ENCODE measurements at regions not wholly inside any gene's neighbourhood (a gene's known extent, or its start where the extent isn't known, plus 50 kb on each side); places are given as distances from the start of the nearest gene placed in this dataset.
"Not testable (repeated sequence)": the region's sequence is repeated elsewhere in the genome, so short reads cannot be mapped to it uniquely, and the experiment has no call there.

- DNase-seq (ENCODE audit: extremely low read depth in 1 of 2, low read depth in 1 of 2) = no peak
These were observed 570.5 kb downstream of the PTPRU start for GRCh38 chr1:29806646-29807319.

- no peak for DNase-seq (ENCODE audit: extremely low read depth in 1 of 2, low read depth in 1 of 2)
These were observed 569.5 kb downstream of the PTPRU start for GRCh38 chr1:29805896-29806160.

GRCh38 chr1:29805122-29805895 lies 569.0 kb downstream of the PTPRU start:
- DNase-seq (ENCODE audit: extremely low read depth in 1 of 2, low read depth in 1 of 2) = no peak

DNA sequence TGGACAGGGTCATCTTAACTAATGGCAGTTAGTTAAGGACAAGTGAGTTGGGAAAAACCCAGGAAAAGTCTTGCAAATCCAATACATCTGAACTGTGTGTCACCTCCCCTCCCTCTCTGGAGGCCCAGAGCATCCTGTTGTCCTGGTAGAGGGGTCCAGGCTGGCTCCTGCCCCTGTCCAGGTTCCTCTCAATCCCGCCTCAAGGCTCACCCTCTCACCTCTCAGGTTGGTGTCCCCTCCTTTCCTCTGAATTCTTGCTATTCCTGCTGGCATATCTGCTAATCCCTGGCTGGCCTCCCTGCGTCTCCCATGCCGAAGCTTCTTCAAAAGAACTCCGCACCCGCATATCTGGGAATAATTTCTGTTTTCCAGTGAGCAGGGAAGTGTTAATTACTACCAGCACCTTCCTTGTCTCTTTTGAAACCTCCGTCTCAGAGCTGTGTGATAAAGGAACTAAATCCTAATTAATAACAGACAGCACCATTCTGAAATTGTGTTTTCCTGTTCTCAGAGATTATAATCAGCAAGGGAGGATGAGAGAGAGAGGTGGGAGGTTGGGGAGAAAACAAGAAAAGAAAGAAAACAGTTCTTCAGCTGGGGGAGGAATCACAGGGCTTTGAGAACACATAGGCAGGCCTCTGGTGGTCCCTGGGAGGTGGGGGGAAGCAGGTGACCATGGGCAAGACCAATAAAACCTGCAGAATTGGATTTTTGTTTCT lies 568.0 kb downstream of the PTPRU start:
- DNase-seq (ENCODE audit: extremely low read depth in 1 of 2, low read depth in 1 of 2) = no peak

DNA sequence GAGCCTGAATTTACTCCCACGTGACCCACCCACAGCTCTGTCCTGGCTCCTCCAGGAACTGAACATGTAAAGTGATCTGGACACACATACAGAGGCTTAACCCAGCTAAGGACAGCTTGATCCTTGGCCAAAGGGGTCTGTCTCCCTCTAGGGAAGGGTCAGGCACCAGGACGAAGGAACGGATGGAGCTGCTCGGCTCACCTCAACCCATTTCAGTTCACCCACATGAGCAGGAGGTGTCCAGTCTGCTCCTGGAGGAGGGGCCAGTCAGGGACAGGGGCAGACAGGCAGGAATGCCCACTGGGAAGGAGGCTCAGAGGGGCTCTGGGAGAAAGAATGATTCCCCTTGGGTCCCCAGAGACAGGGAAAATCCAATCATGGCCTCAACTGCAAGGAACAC lies 567.2 kb downstream of the PTPRU start:
- no peak for DNase-seq (ENCODE audit: extremely low read depth in 1 of 2, low read depth in 1 of 2)

DNA sequence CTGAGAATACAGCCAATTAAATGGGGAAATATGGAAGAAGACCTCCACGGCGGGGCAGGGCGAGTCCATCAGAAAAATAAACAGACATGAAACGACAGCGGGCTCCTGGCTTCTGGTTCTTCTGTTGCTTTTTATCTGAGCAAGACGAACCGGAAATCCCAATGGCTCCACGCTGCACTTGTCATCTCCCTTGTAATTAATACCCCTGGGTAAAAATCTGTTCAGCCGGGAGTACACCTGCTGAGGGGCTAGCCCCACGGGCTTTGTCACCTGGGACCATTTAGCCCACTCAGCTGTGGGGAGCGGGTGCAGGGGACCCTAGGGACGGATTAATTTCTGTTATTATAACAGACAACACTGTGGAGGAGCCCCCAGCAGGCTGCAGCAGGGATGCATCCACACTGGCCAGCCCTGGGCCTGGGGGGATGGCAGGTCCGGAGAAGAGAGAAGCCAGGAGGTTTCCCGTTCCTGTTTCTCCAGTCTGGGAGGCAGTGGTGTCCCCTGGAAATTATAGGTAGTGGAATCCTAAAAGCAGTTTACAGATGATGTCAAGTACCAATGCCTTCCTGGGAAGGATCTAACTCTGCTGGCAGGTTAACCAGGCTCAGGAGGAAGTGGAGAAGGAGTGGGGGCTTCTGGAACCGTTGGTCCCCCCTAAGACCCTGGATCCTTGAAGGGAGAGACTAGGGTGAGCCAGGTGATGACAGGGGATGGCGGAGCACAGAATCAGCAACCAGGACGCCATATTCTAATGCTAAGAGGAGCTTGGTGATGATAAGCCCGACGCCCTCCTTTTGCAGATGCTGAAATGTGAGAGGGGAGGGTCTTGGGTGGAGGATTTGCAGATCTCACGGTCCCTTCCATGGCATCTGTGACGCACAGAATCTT lies 566.1 kb downstream of the PTPRU start:
- DNase-seq (ENCODE audit: extremely low read depth in 1 of 2, low read depth in 1 of 2) = no peak

- DNase-seq (ENCODE audit: extremely low read depth in 1 of 2, low read depth in 1 of 2) = no peak
These were observed 565.2 kb downstream of the PTPRU start for GRCh38 chr1:29801561-29801973.

DNA sequence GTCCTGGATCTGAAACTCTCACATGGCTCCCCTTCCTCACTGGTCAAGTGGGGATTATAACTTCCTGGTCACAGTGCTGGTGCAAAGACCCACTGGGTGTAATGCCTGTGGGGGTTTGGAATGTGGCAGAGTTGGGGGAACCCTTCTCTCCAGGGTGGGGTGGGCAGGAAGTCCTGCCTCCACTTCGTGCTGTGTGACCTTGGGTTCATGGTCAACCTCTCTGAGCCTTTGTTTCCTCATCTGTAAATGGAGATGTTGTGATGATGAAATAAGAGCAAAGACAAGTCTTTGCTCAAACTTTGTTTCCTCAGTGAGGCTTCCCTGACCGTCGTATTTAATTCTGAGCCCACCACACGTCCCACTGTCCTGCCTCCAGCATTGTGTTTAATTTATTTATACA lies 564.7 kb downstream of the PTPRU start:
- no peak for DNase-seq (ENCODE audit: extremely low read depth in 1 of 2, low read depth in 1 of 2)

- DNase-seq (ENCODE audit: extremely low read depth in 1 of 2, low read depth in 1 of 2) = no peak
These were observed 564.2 kb downstream of the PTPRU start for GRCh38 chr1:29800522-29800956.

GRCh38 chr1:29800120-29800519 lies 563.8 kb downstream of the PTPRU start:
- DNase-seq (ENCODE audit: extremely low read depth in 1 of 2, low read depth in 1 of 2) = no peak

- no peak for DNase-seq (ENCODE audit: extremely low read depth in 1 of 2, low read depth in 1 of 2)
These were observed 562.6 kb downstream of the PTPRU start for GRCh38 chr1:29798699-29799566.

- DNase-seq (ENCODE audit: extremely low read depth in 1 of 2, low read depth in 1 of 2) = not testable (repeated sequence)
These were observed 560.8 kb downstream of the PTPRU start for GRCh38 chr1:29797125-29797524.

DNA sequence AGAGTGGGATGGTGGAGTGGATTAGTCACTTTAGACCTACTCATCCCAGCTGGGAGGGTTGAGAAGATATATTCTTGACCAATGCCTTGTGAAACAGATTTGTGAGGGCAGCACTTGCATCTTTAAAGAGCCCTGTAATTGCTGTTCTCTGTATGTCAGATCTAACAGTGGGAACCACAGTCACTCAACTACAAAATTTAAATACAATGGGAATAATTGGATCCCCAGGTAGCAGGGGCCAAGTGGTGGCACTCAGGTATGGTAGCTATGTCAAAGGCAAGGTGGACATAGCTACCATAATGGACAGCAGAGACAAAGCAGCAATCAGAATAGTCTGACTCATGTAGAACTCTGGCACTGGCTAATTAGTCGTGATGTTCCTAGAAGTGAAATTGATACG lies 559.6 kb downstream of the PTPRU start:
- not testable (repeated sequence) for DNase-seq (ENCODE audit: extremely low read depth in 1 of 2, low read depth in 1 of 2)

GRCh38 chr1:29793653-29794348 lies 557.5 kb downstream of the PTPRU start:
- no peak for DNase-seq (ENCODE audit: extremely low read depth in 1 of 2, low read depth in 1 of 2)

DNA sequence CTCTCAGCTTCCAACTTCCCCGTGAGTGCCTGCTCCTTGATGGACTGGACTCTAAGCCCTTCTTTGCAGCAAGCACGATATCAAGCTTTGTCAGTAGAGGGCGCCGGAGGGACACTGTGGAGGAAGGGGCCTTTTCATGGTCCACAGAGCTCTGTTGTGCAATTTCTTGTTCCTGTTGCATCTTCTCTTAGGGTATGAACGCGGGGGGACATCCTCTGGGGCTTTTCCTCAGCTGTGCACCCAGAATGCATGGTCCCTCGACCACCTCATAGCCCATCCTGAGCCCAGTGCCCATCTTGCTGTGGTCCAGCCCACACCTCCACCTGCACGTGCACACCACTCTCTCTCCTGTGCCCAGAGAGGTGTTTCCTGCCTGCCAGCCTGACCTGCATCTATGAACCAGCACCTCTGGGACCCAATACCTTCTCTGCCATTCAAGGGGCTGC lies 556.8 kb downstream of the PTPRU start:
- DNase-seq (ENCODE audit: extremely low read depth in 1 of 2, low read depth in 1 of 2) = peak in 1 of 2 donors; percentile 14

GRCh38 chr1:29789910-29790247 lies 553.6 kb downstream of the PTPRU start:
- DNase-seq (ENCODE audit: extremely low read depth in 1 of 2, low read depth in 1 of 2) = no peak

GRCh38 chr1:29789221-29789909 lies 553.0 kb downstream of the PTPRU start:
- DNase-seq (ENCODE audit: extremely low read depth in 1 of 2, low read depth in 1 of 2) = no peak

DNA sequence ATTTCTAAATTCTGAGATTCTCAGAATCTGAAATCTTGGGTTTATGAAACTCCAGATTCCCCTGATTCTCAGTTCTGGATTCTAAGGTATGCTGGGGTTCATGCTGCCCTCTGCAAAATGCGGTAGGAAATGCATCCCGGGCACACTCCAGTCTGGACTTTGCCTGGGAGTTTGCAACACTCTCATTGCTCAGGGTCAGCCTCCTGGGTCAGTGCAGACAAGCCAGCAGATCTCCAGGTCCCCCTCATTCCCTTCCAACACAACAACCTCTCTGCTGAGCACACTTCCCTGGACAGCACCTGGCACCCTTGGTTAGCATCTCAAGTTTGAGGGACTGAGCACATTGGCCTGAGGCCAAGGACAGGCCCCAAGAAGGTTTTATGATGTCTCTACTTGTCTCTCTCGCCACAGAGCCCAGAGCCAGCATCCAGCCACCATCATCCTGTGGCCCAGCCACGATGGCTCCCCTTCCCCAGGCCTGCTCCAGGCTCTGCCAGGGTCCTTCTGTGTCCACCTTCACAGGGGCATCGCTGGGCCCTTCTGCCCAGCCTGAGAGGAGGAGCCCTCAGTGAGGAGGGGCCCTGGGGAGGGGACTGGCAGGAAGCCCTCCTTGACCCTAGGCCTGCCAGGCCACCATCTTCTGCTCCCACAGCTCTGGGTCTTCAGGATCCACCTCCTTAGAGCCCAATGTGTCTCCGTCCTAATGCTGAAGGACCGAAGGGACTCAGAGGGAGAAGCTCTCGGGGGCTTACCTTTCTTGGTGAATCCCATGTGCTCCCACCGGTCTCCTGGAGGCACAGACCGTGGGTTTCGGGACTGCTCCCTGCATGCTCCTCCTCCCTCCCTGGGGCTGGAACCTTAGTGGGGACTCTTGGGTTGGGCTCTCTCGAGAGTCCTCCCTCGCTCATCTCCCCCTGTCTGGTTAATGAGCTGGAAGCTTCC lies 550.7 kb downstream of the PTPRU start:
- no peak for DNase-seq (ENCODE audit: extremely low read depth in 1 of 2, low read depth in 1 of 2)

Data from activated CD8-positive, alpha-beta memory T cell treated with anti-CD3 and anti-CD28 coated beads for 1 hour (primary cell).